Upper lobe of left lung (tissue), 6 donors: ENCODE measurements at regions not wholly inside any gene's neighbourhood (a gene's known extent, or its start where the extent isn't known, plus 50 kb on each side); places are given as distances from the start of the nearest gene placed in this dataset.

Experiments used
- ATAC-seq, 2 donors: fragments of 200-7000 bp; cut with Tn5 transposase; one replicate each; pipeline ENCODE4 v1.9.1; 2022; ENCODE audit warnings: mild to moderate bottlenecking in 2 of 2, moderate library complexity in 2 of 2; ENCODE audit not compliant: low FRiP score in 2 of 2
- DNase-seq, 2 donors: peaks; one replicate each; pipeline ENCODE4 v3.0.0-alpha.2; 2019 to 2020
- H3K27ac ChIP-seq, 4 donors: fragments of 200-600 bp; sonication (generic); one replicate each; pipeline ENCODE4 v1.5.1; 2016 to 2019
- H3K27me3 ChIP-seq, 4 donors: fragments of 200-600 bp; sonication (generic); one replicate each; pipeline ENCODE4 v1.5.1; 2017 to 2019
- H3K36me3 ChIP-seq, 4 donors: fragments of 200-600 bp; sonication (generic); one replicate each; pipeline ENCODE4 v1.5.1; 2016 to 2019
- H3K4me1 ChIP-seq, 4 donors: fragments of 200-600 bp; sonication (generic); one replicate each; pipeline ENCODE4 v1.5.1; 2018 to 2019
- H3K4me3 ChIP-seq, 4 donors: fragments of 200-600 bp; sonication (generic); one replicate each; pipeline ENCODE4 v1.5.1; 2017 to 2019; ENCODE audit warnings: mild to moderate bottlenecking in 2 of 4, moderate library complexity in 1 of 4
- H3K9me3 ChIP-seq, 4 donors: fragments of 200-600 bp; sonication (generic); one replicate each; pipeline ENCODE4 v1.5.1; 2018 to 2019
- CTCF ChIP-seq, 6 experiments: fragments of 450-650 bp in 4 of 6; fragments of 200-600 bp in 2 of 6; sonication (generic) in 2 of 6; IDR thresholded peaks; one replicate each; pipeline ENCODE4 v1.5.1; 2016 to 2019; ENCODE audit warnings: antibody characterized with exemption in 6 of 6
- EP300 ChIP-seq, 4 donors: sonication (generic); formaldehyde crosslinking; IDR thresholded peaks; one replicate each; pipeline ENCODE4 v1.5.1; 2017; ENCODE audit warnings: antibody characterized with exemption in 4 of 4, control low read depth in 2 of 4
- POLR2A ChIP-seq, 4 donors: fragments of 450-650 bp; IDR thresholded peaks; one replicate each; pipeline ENCODE4 v1.5.1; 2016 to 2017; ENCODE audit warnings: antibody characterized with exemption in 4 of 4, mild to moderate bottlenecking in 2 of 4
- POLR2AphosphoS5 ChIP-seq, 2 donors: sonication (generic); formaldehyde crosslinking; IDR thresholded peaks; one replicate each; pipeline ENCODE4 v1.5.1; 2017; ENCODE audit warnings: antibody characterized with exemption in 2 of 2
- WGBS, 2 donors: methylation state at CpG; one replicate each; pipeline ENCODE4 v1.1.5; 2017 to 2018; 5-methylcytosine and 5-hydroxymethylcytosine counted together
- donor health status: DM: no; HTN: no; CAD: no; lungs with moderate emphysema.
- donor health status: DM: no; HTN: yes; CAD: no; lungs with severe emphysema.

GRCh38 chr17:52532373-52532772 is 373.9 kb upstream of the CA10 start:
- Histone ChIP-seq H3K4me1 (no peaks in the 10 kb centered on the region), H3K27ac (no peak overlapping the region), H3K9me3 (no peaks in the 10 kb centered on the region), H3K4me3 (no peak overlapping the region), H3K36me3 (no peaks in the 10 kb centered on the region), H3K27me3 (no peaks in the 10 kb centered on the region)
- TF ChIP-seq POLR2A (IDR thresholded peaks at IDR 0.05) (no peak), POLR2AphosphoS5 (IDR thresholded peaks at IDR 0.05) (no peak), EP300 (IDR thresholded peaks at IDR 0.05) (no peak), CTCF (IDR thresholded peaks at IDR 0.05) (no peak)
- ATAC-seq, result no peak
- no peak for DNase-seq
- 72 to 80% methylated on average over 4 of the region's 4 CpGs for WGBS, 2 donors

GRCh38 chr17:52524096-52524637 is 365.7 kb upstream of the CA10 start:
- WGBS, 2 donors, result 75 to 79% methylated on average over 3 of the region's 3 CpGs

GRCh38 chr17:52517176-52517575 is 358.7 kb upstream of the CA10 start:
- H3K9me3 ChIP-seq, result no peaks in the 10 kb centered on the region
- H3K27me3 ChIP-seq, result no peaks in the 10 kb centered on the region
- H3K27ac ChIP-seq, result no peak overlapping the region
- H3K4me3 ChIP-seq, result no peak overlapping the region
- TF ChIP-seq CTCF (IDR thresholded peaks at IDR 0.05) (no peak), EP300 (IDR thresholded peaks at IDR 0.05) (no peak), POLR2AphosphoS5 (IDR thresholded peaks at IDR 0.05) (no peak), POLR2A (IDR thresholded peaks at IDR 0.05) (no peak)
- DNase-seq (no peak), ATAC-seq (no peak)
- H3K36me3 ChIP-seq, result no peaks in the 10 kb centered on the region
- no peaks in the 10 kb centered on the region for H3K4me1 ChIP-seq

More at GRCh38 chr17:52524096-52524637, 365.7 kb upstream of the CA10 start:
- no peaks in the 10 kb centered on the region for H3K4me1 ChIP-seq
- DNase-seq (no peak), ATAC-seq (no peak)
- H3K36me3 ChIP-seq, result no peaks in the 10 kb centered on the region
- H3K27ac ChIP-seq, result no peak overlapping the region
- no peaks in the 10 kb centered on the region for H3K27me3 ChIP-seq
- no peak overlapping the region for H3K4me3 ChIP-seq
- no peaks in the 10 kb centered on the region for H3K9me3 ChIP-seq
- TF ChIP-seq POLR2AphosphoS5 (IDR thresholded peaks at IDR 0.05) (no peak), EP300 (IDR thresholded peaks at IDR 0.05) (no peak), POLR2A (IDR thresholded peaks at IDR 0.05) (no peak)

- H3K4me1 ChIP-seq, result no peaks in the 10 kb centered on the region
- WGBS, 2 donors, result 56 to 76% methylated on average over 2 of the region's 2 CpGs
- no peaks in the 10 kb centered on the region for H3K9me3 ChIP-seq
- ATAC-seq, result no peak
- DNase-seq, result no peak
- H3K27ac ChIP-seq, result no peak overlapping the region
- H3K27me3 ChIP-seq, result no peaks in the 10 kb centered on the region
- H3K4me3 ChIP-seq, result no peak overlapping the region
- TF ChIP-seq POLR2A (IDR thresholded peaks at IDR 0.05), result no peak
- no peak for TF ChIP-seq CTCF (IDR thresholded peaks at IDR 0.05)
- TF ChIP-seq POLR2AphosphoS5 (IDR thresholded peaks at IDR 0.05), result no peak
- no peak for TF ChIP-seq EP300 (IDR thresholded peaks at IDR 0.05)
- no peaks in the 10 kb centered on the region for H3K36me3 ChIP-seq
Observed at GRCh38 chr17:52515927-52516326, 357.4 kb upstream of the CA10 start.

- no peaks in the 10 kb centered on the region for H3K27me3 ChIP-seq
- DNase-seq, result no peak
- H3K27ac ChIP-seq, result no peak overlapping the region
- H3K4me3 ChIP-seq, result no peak overlapping the region
- no peak for ATAC-seq
- H3K36me3 ChIP-seq, result no peaks in the 10 kb centered on the region
- H3K4me1 ChIP-seq, result no peaks in the 10 kb centered on the region
- TF ChIP-seq EP300 (IDR thresholded peaks at IDR 0.05) (no peak), POLR2AphosphoS5 (IDR thresholded peaks at IDR 0.05) (no peak), POLR2A (IDR thresholded peaks at IDR 0.05) (no peak), CTCF (IDR thresholded peaks at IDR 0.05) (no peak)
- H3K9me3 ChIP-seq, result no peaks in the 10 kb centered on the region
Observed at GRCh38 chr17:52505601-52506000, 347.1 kb upstream of the CA10 start.
